B cell (primary cell): ENCODE measurements at regions not wholly inside any gene's neighbourhood (a gene's known extent, or its start where the extent isn't known, plus 50 kb on each side); places are given as distances from the start of the nearest gene placed in this dataset.

ENCODE experiments used
- ATAC-seq: fragments of 200-7000 bp; cut with Tn5 transposase; one replicate; pipeline ENCODE4 v1.10.0; 2021; ENCODE audit warnings: low read depth, mild to moderate bottlenecking, moderate number of reproducible peaks, moderate library complexity
- CTCF ChIA-PET: fragments of 350-600 bp; sonication (Branson Sonifier 250); formaldehyde crosslinking; loops from one replicate; lab custom pipeline; 2021; ENCODE audit warnings: antibody characterized with exemption, inconsistent platforms; lab: Charles Lee
- POLR2A ChIA-PET: fragments of 350-600 bp; sonication (Branson Sonifier 250); formaldehyde crosslinking; loops from one replicate; lab custom pipeline; 2021; ENCODE audit warnings: antibody characterized with exemption; lab: Charles Lee
- DNase-seq: peaks from one replicate; pipeline ENCODE4 v3.0.0; 2013
- H2AFZ ChIP-seq: 2 replicates; pipeline ENCODE4 v1.6.1; 2012; ENCODE audit warnings: mild to moderate bottlenecking, low read depth, low read length; ENCODE audit not compliant: insufficient read depth, poor library complexity, severe bottlenecking
- H3K27ac ChIP-seq, 2 donors: 1 replicate in 1 of 2; 2 replicates in 1 of 2; pipeline ENCODE4 v1.5.1; 2012 to 2013; ENCODE audit warnings: low read length in 2 of 2, mild to moderate bottlenecking in 2 of 2, moderate library complexity in 1 of 2
- H3K27me3 ChIP-seq, 4 experiments: fragments of 200-600 bp in 1 of 4; sonication (generic) in 1 of 4; replicated peaks in 1 of 4; 1 replicate in 2 of 4; 2 replicates in 2 of 4; pipeline versions ENCODE4 v1.6.1 to v1.7.0; 2013 to 2016; ENCODE audit warnings: low read length in 3 of 4, mild to moderate bottlenecking in 2 of 4, mixed read lengths in 1 of 4, moderate library complexity in 1 of 4; ENCODE audit not compliant: insufficient read depth in 4 of 4, control insufficient read depth in 3 of 4; ENCODE audit errors: control extremely low read depth in 1 of 4
- H3K36me3 ChIP-seq, 2 experiments: replicated peaks in 1 of 2; 1 replicate in 1 of 2; 2 replicates in 1 of 2; pipeline versions ENCODE4 v1.6.1 to v1.7.1; 2013; ENCODE audit warnings: low read length in 1 of 2; ENCODE audit not compliant: insufficient read depth in 2 of 2, control insufficient read depth in 1 of 2; ENCODE audit errors: control extremely low read depth in 1 of 2, extremely low read depth in 1 of 2
- H3K4me1 ChIP-seq, 2 donors: fragments of 200-600 bp in 1 of 2; sonication (generic) in 1 of 2; 1 replicate in 1 of 2; 2 replicates in 1 of 2; pipeline versions ENCODE4 v1.5.1 to v1.6.1; 2013 to 2017; ENCODE audit warnings: low read length in 2 of 2; ENCODE audit not compliant: control insufficient read depth in 2 of 2, insufficient read depth in 2 of 2
- H3K4me2 ChIP-seq: replicated peaks from 2 replicates; pipeline ENCODE3; 2012; ENCODE audit warnings: mild to moderate bottlenecking, low read depth, low read length; ENCODE audit not compliant: poor library complexity, severe bottlenecking
- H3K4me3 ChIP-seq, 5 experiments: fragments of 200-600 bp in 1 of 5; sonication (generic) in 1 of 5; 1 replicate in 3 of 5; 2 replicates in 2 of 5; pipeline versions ENCODE4 v1.5.1 to v1.7.0; 2011 to 2016; ENCODE audit warnings: low read length in 4 of 5, mild to moderate bottlenecking in 4 of 5, low read depth in 2 of 5, control low read depth in 1 of 5, moderate library complexity in 1 of 5; ENCODE audit not compliant: insufficient read depth in 1 of 5; ENCODE audit errors: control extremely low read depth in 1 of 5, extremely low read depth in 1 of 5
- H3K79me2 ChIP-seq: fragments of 200-600 bp; sonication (generic); one replicate; pipeline ENCODE4 v1.6.0; 2016; ENCODE audit warnings: low read length; ENCODE audit not compliant: control insufficient read depth, insufficient read depth
- H3K9ac ChIP-seq: fragments of 200-600 bp; sonication (generic); 2 replicates; pipeline ENCODE4 v1.6.1; 2017; ENCODE audit warnings: mild to moderate bottlenecking, low read length, moderate library complexity
- H3K9me3 ChIP-seq, 3 donors: one replicate each; pipeline versions ENCODE4 v1.6.1 to v1.7.1; 2013; ENCODE audit warnings: low read length in 2 of 3; ENCODE audit not compliant: control insufficient read depth in 2 of 3, insufficient read depth in 1 of 3; ENCODE audit errors: control extremely low read depth in 1 of 3
- H4K20me1 ChIP-seq: 2 replicates; pipeline ENCODE4 v1.6.0; 2012; ENCODE audit warnings: mild to moderate bottlenecking, low read length; ENCODE audit not compliant: insufficient read depth, control insufficient read depth, poor library complexity, severe bottlenecking
- H3K27ac Mint-ChIP-seq: one replicate; pipeline ENCODE4 v1.8.0; 2021; ENCODE audit warnings: mixed read lengths
- H3K27me3 Mint-ChIP-seq: one replicate; pipeline ENCODE4 v1.8.0; 2021; ENCODE audit warnings: mixed read lengths
- H3K4me1 Mint-ChIP-seq: one replicate; pipeline ENCODE4 v1.8.0; 2021; ENCODE audit warnings: mixed read lengths
- H3K4me3 Mint-ChIP-seq: one replicate; pipeline ENCODE4 v1.8.0; 2021; ENCODE audit warnings: mixed read lengths
- H3K9me3 Mint-ChIP-seq: one replicate; pipeline ENCODE4 v1.8.0; 2022; ENCODE audit warnings: mixed read lengths; ENCODE audit not compliant: insufficient read depth
- EZH2 ChIP-seq: IDR thresholded peaks from 2 replicates; pipeline ENCODE4 v1.6.1; 2012; ENCODE audit warnings: borderline replicate concordance, low read depth, mild to moderate bottlenecking, moderate library complexity, low read length; ENCODE audit not compliant: insufficient read depth, poor library complexity, severe bottlenecking
- WGBS: methylation state at CpG from one replicate; pipeline ENCODE4 v1.1.5; 2013; ENCODE audit warnings: missing lambda C conversion rate; ENCODE audit not compliant: insufficient coverage; 5-methylcytosine and 5-hydroxymethylcytosine counted together
- intact Hi-C: fragments of 100-400 bp; cut with micrococcal nuclease; formaldehyde crosslinking; loops from one replicate; pipeline ENCODE4 v1.10.0; 2022
- TF ChIP-seq, protein P1 (sequence below): fragments of 200-600 bp; IDR thresholded peaks from one replicate; pipeline ENCODE4 v1.8.0; 2022; ENCODE audit warnings: antibody characterized with exemption, mild to moderate bottlenecking

DNA sequence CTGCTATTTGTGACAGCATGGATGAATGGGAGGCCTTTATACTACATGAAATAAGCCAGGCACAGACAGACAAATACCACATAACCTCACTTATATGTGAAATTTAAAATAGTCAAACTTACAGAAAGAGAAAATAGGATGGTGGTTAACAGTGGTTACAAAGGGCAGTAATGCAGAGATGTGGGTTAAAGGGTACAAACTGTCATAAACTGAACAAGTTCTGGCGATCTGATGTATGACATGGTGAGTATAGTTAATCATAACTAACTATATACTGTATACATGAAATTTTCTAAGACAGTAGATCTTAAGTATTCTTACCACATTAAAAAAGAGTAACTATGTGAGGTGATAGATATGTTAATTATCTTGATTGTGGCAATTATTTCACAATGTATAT, 558.1 kb upstream of the ZNF804A start:
- Mint-ChIP-seq H3K9me3 (no peaks in the 10 kb centered on the region), H3K27me3 (no peaks in the 10 kb centered on the region), H3K27ac (no peak overlapping the region), H3K4me3 (no peak overlapping the region), H3K4me1 (no peaks in the 10 kb centered on the region)
- CTCF ChIA-PET, result no interaction called here
- no peak overlapping the region for H2AFZ ChIP-seq
- H3K79me2 ChIP-seq, result no peaks in the 10 kb centered on the region
- H3K27ac ChIP-seq, result no peak overlapping the region
- H3K4me3 ChIP-seq, result no peak overlapping the region
- DNase-seq (no peak), ATAC-seq (no peak)
- no peak overlapping the region for H3K9ac ChIP-seq
- intact Hi-C loops, result no loop called here
- H4K20me1 ChIP-seq, result no peaks in the 10 kb centered on the region
- no peak for TF ChIP-seq EZH2
- TF ChIP-seq, protein P1, sequence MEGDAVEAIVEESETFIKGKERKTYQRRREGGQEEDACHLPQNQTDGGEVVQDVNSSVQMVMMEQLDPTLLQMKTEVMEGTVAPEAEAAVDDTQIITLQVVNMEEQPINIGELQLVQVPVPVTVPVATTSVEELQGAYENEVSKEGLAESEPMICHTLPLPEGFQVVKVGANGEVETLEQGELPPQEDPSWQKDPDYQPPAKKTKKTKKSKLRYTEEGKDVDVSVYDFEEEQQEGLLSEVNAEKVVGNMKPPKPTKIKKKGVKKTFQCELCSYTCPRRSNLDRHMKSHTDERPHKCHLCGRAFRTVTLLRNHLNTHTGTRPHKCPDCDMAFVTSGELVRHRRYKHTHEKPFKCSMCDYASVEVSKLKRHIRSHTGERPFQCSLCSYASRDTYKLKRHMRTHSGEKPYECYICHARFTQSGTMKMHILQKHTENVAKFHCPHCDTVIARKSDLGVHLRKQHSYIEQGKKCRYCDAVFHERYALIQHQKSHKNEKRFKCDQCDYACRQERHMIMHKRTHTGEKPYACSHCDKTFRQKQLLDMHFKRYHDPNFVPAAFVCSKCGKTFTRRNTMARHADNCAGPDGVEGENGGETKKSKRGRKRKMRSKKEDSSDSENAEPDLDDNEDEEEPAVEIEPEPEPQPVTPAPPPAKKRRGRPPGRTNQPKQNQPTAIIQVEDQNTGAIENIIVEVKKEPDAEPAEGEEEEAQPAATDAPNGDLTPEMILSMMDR, result no peak
- H3K27me3 ChIP-seq, result no peaks in the 10 kb centered on the region
- POLR2A ChIA-PET, result no interaction called here
- H3K36me3 ChIP-seq, result no peaks in the 10 kb centered on the region
- no peaks in the 10 kb centered on the region for H3K9me3 ChIP-seq
- no CpG with 5 or more reads among the region's 1 CpG for WGBS
- H3K4me1 ChIP-seq, result no peaks in the 10 kb centered on the region
- H3K4me2 ChIP-seq, result no peak overlapping the region

DNA sequence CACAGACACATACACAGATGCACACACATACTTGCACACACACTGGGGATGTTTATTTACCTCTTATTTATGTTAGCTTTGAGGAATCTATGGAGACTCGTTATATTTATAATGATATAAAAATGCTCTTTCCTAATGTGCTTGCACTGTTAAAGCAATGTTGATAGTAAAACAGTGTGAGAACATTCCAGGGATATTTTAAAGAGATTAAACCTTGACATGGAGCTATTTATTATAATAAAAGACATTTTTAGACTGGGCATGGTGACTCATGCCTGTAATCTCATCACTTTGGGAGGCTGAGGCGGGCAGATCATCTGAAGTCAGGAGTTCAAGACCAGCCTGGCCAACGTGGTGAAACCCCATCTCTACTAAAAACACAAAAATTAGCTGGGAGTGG, 557.3 kb upstream of the ZNF804A start:
- Histone ChIP-seq H3K4me1 (no peaks in the 10 kb centered on the region), H3K27ac (no peak overlapping the region), H4K20me1 (no peaks in the 10 kb centered on the region), H3K79me2 (no peaks in the 10 kb centered on the region), H3K36me3 (no peaks in the 10 kb centered on the region), H3K9ac (no peak overlapping the region), H3K27me3 (no peaks in the 10 kb centered on the region), H2AFZ (no peak overlapping the region), H3K9me3 (no peaks in the 10 kb centered on the region), H3K4me3 (no peak overlapping the region), H3K4me2 (no peak overlapping the region)
- no peak for ATAC-seq
- Mint-ChIP-seq H3K4me3 (no peak overlapping the region), H3K9me3 (no peaks in the 10 kb centered on the region), H3K4me1 (no peaks in the 10 kb centered on the region), H3K27me3 (no peaks in the 10 kb centered on the region), H3K27ac (no peak overlapping the region)
- POLR2A ChIA-PET, result no interaction called here
- no CpG with 5 or more reads among the region's 3 CpGs for WGBS
- TF ChIP-seq, protein P1, result no peak
- TF ChIP-seq EZH2, result no peak
- intact Hi-C loops, result no loop called here
- no peak for DNase-seq
- CTCF ChIA-PET, result interaction anchor here (1.0 kb wide), 1 partner anchor 12 kb away, joined by 3 read pairs; no protein-coding TSS in a partner anchor
